ENCODE measurements at regions not wholly inside any gene's neighbourhood (a gene's known extent, or its start where the extent isn't known, plus 50 kb on each side); places are given as distances from the start of the nearest gene placed in this dataset.

- TF ChIP-seq CTCF (IDR thresholded peaks at IDR 0.05; ENCODE audit: low read depth, low read length) (no peak), MAX (IDR thresholded peaks at IDR 0.05; ENCODE audit: low read depth, low read length) (no peak), POLR2A (IDR thresholded peaks at IDR 0.05; ENCODE audit: extremely low read depth, insufficient read length) (no peak)
These were observed 842.2 kb upstream of the MAP3K7 start for GRCh38 chr6:91428953-91429560.
